Upper lobe of right lung (tissue), 1 donor: ENCODE measurements at regions not wholly inside any gene's neighbourhood (a gene's known extent, or its start where the extent isn't known, plus 50 kb on each side); places are given as distances from the start of the nearest gene placed in this dataset.

Experiments used
- ATAC-seq: fragments of 200-7000 bp; cut with Tn5 transposase; one replicate; pipeline ENCODE4 v1.9.1; 2020; ENCODE audit warnings: mild to moderate bottlenecking, moderate library complexity
- DNase-seq: peaks from one replicate; pipeline ENCODE4 v3.0.0-alpha.2; 2020
- H3K27ac ChIP-seq: fragments of 200-600 bp; one replicate; pipeline ENCODE4 v1.8.0; 2022
- H3K27me3 ChIP-seq: fragments of 200-600 bp; one replicate; pipeline ENCODE4 v1.8.0; 2022; ENCODE audit warnings: mild to moderate bottlenecking
- H3K36me3 ChIP-seq: fragments of 200-600 bp; one replicate; pipeline ENCODE4 v1.8.0; 2022
- H3K4me1 ChIP-seq: fragments of 200-600 bp; one replicate; pipeline ENCODE4 v1.8.0; 2022
- H3K4me3 ChIP-seq: fragments of 200-600 bp; one replicate; pipeline ENCODE4 v1.8.0; 2022; ENCODE audit warnings: mild to moderate bottlenecking
- H3K9me3 ChIP-seq: fragments of 200-600 bp; one replicate; pipeline ENCODE4 v1.8.0; 2022
- CTCF ChIP-seq: fragments of 200-600 bp; IDR thresholded peaks from one replicate; pipeline ENCODE4 v1.8.0; 2022; ENCODE audit warnings: antibody characterized with exemption
- intact Hi-C: fragments of 100-400 bp; cut with DNase I; formaldehyde crosslinking; loops from one replicate; pipeline ENCODE4 v1.11.0; 2022
- donor health status: DM: no; HTN: yes; CAD: no; lungs with severe emphysema.

- no peaks in the 10 kb centered on the region for H3K9me3 ChIP-seq
- ATAC-seq = no peak
- no peaks in the 10 kb centered on the region for H3K36me3 ChIP-seq
- peaks cover 10% of the 10 kb centered on the region for H3K4me1 ChIP-seq
- H3K27ac ChIP-seq = no peak overlapping the region
- TF ChIP-seq CTCF = no peak
- no peak for DNase-seq
- intact Hi-C loops = no loop called here
- H3K4me3 ChIP-seq = no peak overlapping the region
- no peaks in the 10 kb centered on the region for H3K27me3 ChIP-seq
Measured at GRCh38 chr13:26921918-26922317, 161.3 kb upstream of the GPR12 start.

GRCh38 chr13:26920614-26921355 lies 160.2 kb upstream of the GPR12 start:
- intact Hi-C loops = no loop called here
- Histone ChIP-seq H3K4me3 (no peak overlapping the region), H3K4me1 (peaks cover 10% of the 10 kb centered on the region), H3K9me3 (no peaks in the 10 kb centered on the region), H3K27ac (no peak overlapping the region), H3K27me3 (no peaks in the 10 kb centered on the region), H3K36me3 (no peaks in the 10 kb centered on the region)
- ATAC-seq (no peak), DNase-seq (no peak)
- TF ChIP-seq CTCF = no peak

- H3K4me1 ChIP-seq = peaks cover 10% of the 10 kb centered on the region
- H3K27me3 ChIP-seq = no peaks in the 10 kb centered on the region
- intact Hi-C loops = no loop called here
- H3K9me3 ChIP-seq = no peaks in the 10 kb centered on the region
- DNase-seq = no peak
- no peaks in the 10 kb centered on the region for H3K36me3 ChIP-seq
- TF ChIP-seq CTCF = no peak
- no peak overlapping the region for H3K4me3 ChIP-seq
- H3K27ac ChIP-seq = no peak overlapping the region
- no peak for ATAC-seq
Measured at GRCh38 chr13:26919732-26920131, 159.1 kb upstream of the GPR12 start.

- intact Hi-C loops = no loop called here
- ATAC-seq (no peak), DNase-seq (no peak)
- Histone ChIP-seq H3K4me1 (peaks cover 10% of the 10 kb centered on the region), H3K36me3 (no peaks in the 10 kb centered on the region), H3K9me3 (no peaks in the 10 kb centered on the region), H3K4me3 (no peak overlapping the region), H3K27ac (no peak overlapping the region), H3K27me3 (no peaks in the 10 kb centered on the region)
- TF ChIP-seq CTCF = no peak
Measured at GRCh38 chr13:26919311-26919710, 158.7 kb upstream of the GPR12 start.

- Histone ChIP-seq H3K27me3 (no peaks in the 10 kb centered on the region), H3K27ac (no peak overlapping the region), H3K9me3 (no peaks in the 10 kb centered on the region), H3K4me1 (no peaks in the 10 kb centered on the region), H3K4me3 (no peak overlapping the region), H3K36me3 (no peaks in the 10 kb centered on the region)
- no peak for DNase-seq
- peak; percentile 28 for ATAC-seq
- intact Hi-C loops = no loop called here
- no peak for TF ChIP-seq CTCF
Measured at GRCh38 chr13:26914624-26915023, 154.0 kb upstream of the GPR12 start.

- intact Hi-C loops = no loop called here
Measured at GRCh38 chr13:26914148-26914547, 153.6 kb upstream of the GPR12 start.

More at GRCh38 chr13:26914148-26914547, 153.6 kb upstream of the GPR12 start:
- DNase-seq = no peak
- no peak for TF ChIP-seq CTCF
- Histone ChIP-seq H3K27ac (no peak overlapping the region), H3K4me1 (no peaks in the 10 kb centered on the region), H3K9me3 (no peaks in the 10 kb centered on the region), H3K36me3 (no peaks in the 10 kb centered on the region), H3K4me3 (no peak overlapping the region), H3K27me3 (no peaks in the 10 kb centered on the region)
- no peak for ATAC-seq
